Epithelial cell of proximal tubule (primary cell): ENCODE measurements at regions not wholly inside any gene's neighbourhood (a gene's known extent, or its start where the extent isn't known, plus 50 kb on each side); places are given as distances from the start of the nearest gene placed in this dataset.

Experiments used
- DNase-seq: peaks from one replicate; pipeline ENCODE4 v3.0.0-alpha.2; 2011; ENCODE audit warnings: low read depth
- H3K4me3 ChIP-seq: 2 replicates; pipeline ENCODE4 v1.5.1; 2011; ENCODE audit warnings: low read depth, mild to moderate bottlenecking, low read length
- TF ChIP-seq, protein P1 (sequence below): conservative IDR thresholded peaks from 2 replicates; pipeline ENCODE4 v1.5.1; 2012; ENCODE audit warnings: low read depth, mild to moderate bottlenecking, low read length

DNA sequence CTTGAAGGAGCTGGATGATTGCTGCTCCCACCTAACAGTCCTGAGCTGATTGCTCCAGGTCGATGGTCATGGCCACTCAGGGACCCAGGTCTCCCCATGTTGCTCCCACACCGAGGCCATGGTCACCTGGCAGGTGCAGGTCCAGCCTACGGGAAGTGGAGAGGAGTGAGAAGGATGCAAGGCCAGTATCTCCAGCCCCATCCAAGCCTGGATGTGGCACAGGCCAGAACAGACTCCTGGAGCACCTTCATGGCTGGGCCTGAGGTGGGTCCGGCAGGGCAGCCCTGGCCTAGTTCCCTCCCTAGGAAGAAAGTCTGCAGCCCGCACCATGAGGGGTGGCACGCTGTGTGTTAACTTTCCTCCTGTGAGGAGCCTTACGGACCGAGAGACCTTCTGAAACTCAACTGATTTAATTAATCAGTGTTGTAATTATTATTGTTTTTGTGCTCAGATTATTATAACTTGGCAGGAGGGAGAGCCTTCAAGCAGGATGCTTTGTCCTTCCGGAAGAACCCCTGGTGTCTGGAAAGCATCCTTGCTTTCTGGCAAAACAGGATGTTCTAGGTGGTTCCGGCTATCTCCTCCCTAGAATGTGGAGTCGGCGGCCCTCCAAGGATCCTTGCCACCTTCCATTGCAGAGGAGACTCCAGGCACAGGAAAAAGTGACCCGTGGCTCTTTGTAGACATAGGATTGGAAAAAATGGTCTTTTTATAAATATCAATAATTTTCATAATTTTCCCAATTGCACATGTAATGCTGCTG is 92.3 kb upstream of the ADRA2C start:
- no peak for DNase-seq
- no peak overlapping the region for H3K4me3 ChIP-seq
- TF ChIP-seq, protein P1, sequence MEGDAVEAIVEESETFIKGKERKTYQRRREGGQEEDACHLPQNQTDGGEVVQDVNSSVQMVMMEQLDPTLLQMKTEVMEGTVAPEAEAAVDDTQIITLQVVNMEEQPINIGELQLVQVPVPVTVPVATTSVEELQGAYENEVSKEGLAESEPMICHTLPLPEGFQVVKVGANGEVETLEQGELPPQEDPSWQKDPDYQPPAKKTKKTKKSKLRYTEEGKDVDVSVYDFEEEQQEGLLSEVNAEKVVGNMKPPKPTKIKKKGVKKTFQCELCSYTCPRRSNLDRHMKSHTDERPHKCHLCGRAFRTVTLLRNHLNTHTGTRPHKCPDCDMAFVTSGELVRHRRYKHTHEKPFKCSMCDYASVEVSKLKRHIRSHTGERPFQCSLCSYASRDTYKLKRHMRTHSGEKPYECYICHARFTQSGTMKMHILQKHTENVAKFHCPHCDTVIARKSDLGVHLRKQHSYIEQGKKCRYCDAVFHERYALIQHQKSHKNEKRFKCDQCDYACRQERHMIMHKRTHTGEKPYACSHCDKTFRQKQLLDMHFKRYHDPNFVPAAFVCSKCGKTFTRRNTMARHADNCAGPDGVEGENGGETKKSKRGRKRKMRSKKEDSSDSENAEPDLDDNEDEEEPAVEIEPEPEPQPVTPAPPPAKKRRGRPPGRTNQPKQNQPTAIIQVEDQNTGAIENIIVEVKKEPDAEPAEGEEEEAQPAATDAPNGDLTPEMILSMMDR: no peak

DNA sequence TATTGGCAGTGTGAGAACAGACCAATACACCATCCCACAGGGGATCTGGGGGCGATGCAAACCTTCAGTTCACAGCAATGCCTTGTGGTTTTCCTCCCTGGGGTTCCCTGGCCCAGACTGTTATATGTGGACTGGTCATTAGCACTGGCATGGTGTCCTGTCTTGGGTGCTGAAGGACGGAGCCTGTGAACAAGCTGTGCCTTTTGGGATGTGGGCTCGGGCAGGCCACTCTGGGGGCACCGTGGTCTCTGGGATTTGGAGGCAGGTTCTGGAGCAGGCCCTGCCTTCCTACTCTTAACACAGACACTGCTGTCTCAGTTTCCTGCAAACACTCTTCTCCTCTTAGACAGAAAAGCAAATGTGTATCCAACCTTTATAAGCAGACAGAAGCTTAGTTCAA is 93.0 kb upstream of the ADRA2C start:
- no peak overlapping the region for H3K4me3 ChIP-seq
- TF ChIP-seq, protein P1: no peak
- no peak for DNase-seq

DNA sequence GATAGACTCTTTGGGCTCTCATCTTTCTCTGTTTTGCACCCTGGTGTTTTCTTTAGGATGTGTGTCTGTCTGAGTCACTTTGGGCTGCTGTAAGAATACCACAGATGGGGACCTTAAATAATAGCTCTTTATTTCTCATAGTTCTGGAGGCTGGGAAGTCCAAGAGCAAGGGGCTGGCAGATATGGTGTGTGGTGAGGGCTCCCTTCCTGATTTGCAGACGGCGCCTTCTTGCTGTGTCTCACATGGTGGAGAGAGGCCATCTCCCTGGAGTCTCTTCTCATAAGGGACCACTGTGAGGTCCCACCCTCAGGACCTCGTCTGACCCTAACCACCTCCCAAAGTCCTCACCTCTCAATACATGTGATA is 93.7 kb upstream of the ADRA2C start:
- TF ChIP-seq, protein P1: no peak
- DNase-seq: no peak
- H3K4me3 ChIP-seq: no peak overlapping the region

DNA sequence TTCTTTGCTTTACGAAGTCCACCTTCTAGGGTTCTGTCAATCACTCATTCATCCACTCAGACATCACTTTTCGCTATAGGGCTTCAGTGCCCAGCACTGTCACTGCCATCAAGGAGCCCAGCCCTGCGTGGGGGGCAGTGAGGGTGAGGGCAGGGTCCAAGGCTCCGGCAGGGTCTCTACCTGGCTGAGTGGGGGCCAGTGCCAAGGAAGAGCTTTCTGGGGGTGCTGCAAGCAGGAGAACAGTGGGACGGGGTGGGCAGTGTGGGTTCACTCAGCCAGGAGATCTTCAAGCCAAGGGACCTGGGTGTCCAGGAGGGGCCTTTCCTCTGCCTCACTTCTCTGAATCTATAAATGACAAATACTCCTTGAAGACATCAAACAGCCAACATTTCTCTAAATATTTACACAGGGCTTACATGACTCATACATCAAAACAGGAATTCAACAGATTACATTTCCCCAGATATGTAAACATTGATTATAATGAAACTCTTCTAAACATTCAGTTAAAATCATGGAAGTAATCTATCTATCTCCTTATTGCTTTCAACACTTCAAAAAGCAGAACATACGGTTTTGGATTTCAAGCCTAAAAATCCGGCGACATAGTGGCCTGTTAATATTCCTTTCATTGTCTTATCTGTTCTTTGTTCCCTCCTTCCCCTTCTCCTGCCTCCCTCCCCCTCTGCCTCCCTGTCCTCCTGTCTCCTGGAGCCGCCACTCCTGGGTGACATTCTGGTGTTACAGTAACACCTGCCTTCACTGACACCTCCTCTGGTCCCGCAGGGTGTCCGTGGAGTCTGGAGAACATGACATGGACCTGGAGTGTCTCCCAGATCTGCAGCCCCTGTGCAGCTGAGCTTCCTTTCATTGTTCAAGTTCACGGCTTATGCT is 94.4 kb upstream of the ADRA2C start:
- TF ChIP-seq, protein P1: no peak
- DNase-seq: no peak
- H3K4me3 ChIP-seq: no peak overlapping the region

DNA sequence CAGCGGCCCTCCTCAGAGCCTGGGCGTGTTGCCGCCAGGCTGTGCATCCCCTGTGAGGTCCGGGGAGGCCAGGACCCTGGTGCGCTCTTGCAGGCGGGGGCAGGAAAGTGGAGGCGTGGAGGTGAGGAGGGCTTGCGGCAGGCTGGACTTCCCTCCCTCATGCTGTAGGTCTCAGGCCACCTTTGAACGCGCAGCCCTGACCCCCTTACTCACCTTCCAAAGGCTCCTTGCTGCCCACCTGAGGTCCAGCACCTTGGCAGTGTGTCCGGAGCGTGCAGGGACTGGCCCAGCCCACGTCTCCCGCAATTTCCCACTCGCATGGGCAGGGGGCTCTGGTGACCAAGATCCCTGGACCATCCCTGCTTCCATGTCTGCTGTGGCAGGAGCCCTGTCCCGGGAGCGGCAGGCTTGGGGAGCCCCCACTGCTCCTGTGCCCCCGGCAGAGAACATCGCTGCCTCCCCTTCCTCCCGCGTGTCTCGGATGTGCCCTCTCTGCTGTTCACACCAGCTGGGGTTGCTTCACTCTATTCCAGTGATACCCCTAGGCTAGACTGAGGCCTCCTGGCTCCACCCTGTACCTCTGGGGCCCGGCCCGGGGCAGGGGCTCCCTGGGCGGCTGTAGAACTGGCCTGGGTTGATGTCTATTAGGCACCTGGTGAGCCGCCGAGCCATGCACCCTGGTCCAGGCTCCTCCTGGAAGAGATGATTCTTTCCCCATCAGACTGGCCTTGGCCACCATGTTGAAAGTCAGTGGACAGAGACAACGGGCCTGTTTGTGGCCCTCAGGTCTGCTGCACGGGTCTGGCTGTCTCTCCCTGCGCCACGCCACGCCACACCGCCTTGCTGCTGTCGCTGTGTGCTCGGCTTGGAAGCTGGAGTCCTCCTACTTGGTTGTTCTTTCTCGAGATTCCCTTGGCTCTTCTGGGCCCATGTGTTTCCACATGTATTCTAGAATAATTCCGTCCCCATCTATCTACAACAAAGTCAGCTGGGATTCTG is 95.4 kb upstream of the ADRA2C start:
- TF ChIP-seq, protein P1: no peak
- no peak overlapping the region for H3K4me3 ChIP-seq
- DNase-seq: no peak

DNA sequence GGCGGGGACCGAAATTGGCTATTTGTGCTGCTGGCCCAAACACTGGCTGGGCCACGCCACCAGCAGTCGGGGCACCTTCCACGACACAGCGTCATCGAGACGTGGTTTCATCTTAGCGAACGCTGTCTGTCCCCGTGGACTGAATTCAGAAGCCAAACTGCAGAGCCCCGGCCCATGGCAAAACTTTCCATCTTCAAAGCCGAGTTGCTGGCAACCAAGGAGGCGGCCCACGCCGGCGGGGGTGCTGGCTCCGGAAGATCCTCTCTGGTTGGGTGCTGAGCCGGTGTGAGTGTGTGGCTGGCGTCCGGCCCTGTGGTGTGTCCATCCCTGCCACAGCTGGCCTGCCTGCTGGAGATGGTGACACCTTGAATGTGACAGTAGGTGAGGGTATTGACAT is 96.6 kb upstream of the ADRA2C start:
- TF ChIP-seq, protein P1: no peak
- DNase-seq: no peak
- H3K4me3 ChIP-seq: no peak overlapping the region
